ENCODE measurements at regions not wholly inside any gene's neighbourhood (a gene's known extent, or its start where the extent isn't known, plus 50 kb on each side); places are given as distances from the start of the nearest gene placed in this dataset.
"Not testable (repeated sequence)": the region's sequence is repeated elsewhere in the genome, so short reads cannot be mapped to it uniquely, and the experiment has no call there.

- no peak for DNase-seq
These were observed 54.0 kb upstream of the RBFOX1 start for GRCh38 chr16:7278636-7279035.

GRCh38 chr16:7272567-7273158 is 60.0 kb upstream of the RBFOX1 start:
- no peak for DNase-seq

GRCh38 chr16:7271486-7271885 is 61.2 kb upstream of the RBFOX1 start:
- DNase-seq = no peak

- no peak for DNase-seq
These were observed 61.8 kb upstream of the RBFOX1 start for GRCh38 chr16:7270823-7271222.

- no peak for DNase-seq
These were observed 62.6 kb upstream of the RBFOX1 start for GRCh38 chr16:7270006-7270405.

GRCh38 chr16:7268182-7268581 is 64.5 kb upstream of the RBFOX1 start:
- peak; percentile 14 for DNase-seq

GRCh38 chr16:7257016-7257415 is 75.6 kb upstream of the RBFOX1 start:
- DNase-seq = no peak

- DNase-seq = no peak
These were observed 86.1 kb upstream of the RBFOX1 start for GRCh38 chr16:7246578-7246977.

GRCh38 chr16:7239547-7239946 is 93.1 kb upstream of the RBFOX1 start:
- no peak for DNase-seq

- DNase-seq = no peak
These were observed 95.7 kb upstream of the RBFOX1 start for GRCh38 chr16:7236824-7237410.

GRCh38 chr16:7233975-7234374 is 98.7 kb upstream of the RBFOX1 start:
- no peak for DNase-seq

- no peak for DNase-seq
These were observed 100.9 kb upstream of the RBFOX1 start for GRCh38 chr16:7231762-7232161.

GRCh38 chr16:7229433-7230218 is 103.0 kb upstream of the RBFOX1 start:
- DNase-seq = not testable (repeated sequence)

- DNase-seq = no peak
These were observed 105.4 kb upstream of the RBFOX1 start for GRCh38 chr16:7227229-7227721.

GRCh38 chr16:7221157-7221556 is 111.5 kb upstream of the RBFOX1 start:
- no peak for DNase-seq

GRCh38 chr16:7218936-7219335 is 113.7 kb upstream of the RBFOX1 start:
- DNase-seq = no peak

GRCh38 chr16:7217797-7218196 is 114.8 kb upstream of the RBFOX1 start:
- DNase-seq = no peak

GRCh38 chr16:7216719-7217118 is 115.9 kb upstream of the RBFOX1 start:
- no peak for DNase-seq

GRCh38 chr16:7211781-7212180 is 120.9 kb upstream of the RBFOX1 start:
- no peak for DNase-seq

GRCh38 chr16:7209598-7209997 is 123.0 kb upstream of the RBFOX1 start:
- no peak for DNase-seq

- DNase-seq = no peak
These were observed 126.2 kb upstream of the RBFOX1 start for GRCh38 chr16:7206469-7206868.

GRCh38 chr16:7200320-7200719 is 132.3 kb upstream of the RBFOX1 start:
- DNase-seq = no peak

- DNase-seq = no peak
These were observed 147.0 kb upstream of the RBFOX1 start for GRCh38 chr16:7185689-7186088.

- no peak for DNase-seq
These were observed 147.5 kb upstream of the RBFOX1 start for GRCh38 chr16:7185165-7185564.
